H1 (cell line): ENCODE measurements at regions not wholly inside any gene's neighbourhood (a gene's known extent, or its start where the extent isn't known, plus 50 kb on each side); places are given as distances from the start of the nearest gene placed in this dataset.

Experiments used
- ASH2L ChIP-seq: fragments of 200-600, 300-600 bp; sonication (generic); IDR thresholded peaks from one replicate; pipeline ENCODE4 v1.7.1; 2017; ENCODE audit warnings: low read length
- FOSL1 ChIP-seq: IDR thresholded peaks from 2 replicates; pipeline ENCODE4 v1.6.1; 2011; ENCODE audit warnings: mild to moderate bottlenecking, low read depth, low read length, moderate library complexity; ENCODE audit not compliant: insufficient read depth
- JUN ChIP-seq: IDR thresholded peaks from 2 replicates; pipeline ENCODE4 v1.6.1; 2011; ENCODE audit warnings: low read depth, mild to moderate bottlenecking, improper control_type of control experiment, low read length
- JUND ChIP-seq: IDR thresholded peaks from 2 replicates; pipeline ENCODE4 v1.6.1; 2011; ENCODE audit warnings: mild to moderate bottlenecking, improper control_type of control experiment, low read length
- KDM5A ChIP-seq: fragments of 200-600 bp; IDR thresholded peaks from 2 replicates; pipeline ENCODE4 v1.7.1; 2012; ENCODE audit warnings: mild to moderate bottlenecking, low read length, inconsistent platforms, mixed read lengths
- POLR2A ChIP-seq, 2 experiments: IDR thresholded peaks; 1 replicate in 1 of 2; 2 replicates in 1 of 2; pipeline ENCODE4 v1.6.1; 2011; ENCODE audit warnings: low read depth in 2 of 2, low read length in 2 of 2, mild to moderate bottlenecking in 2 of 2; ENCODE audit errors: control extremely low read depth in 1 of 2
- SP4 ChIP-seq: IDR thresholded peaks from 2 replicates; pipeline ENCODE4 v1.6.1; 2012; ENCODE audit warnings: low read length, inconsistent platforms

GRCh38 chr12:74871817-74872216 lies 334.2 kb downstream of the ATXN7L3B start (continued):
- TF ChIP-seq JUND, result no peak
- no peak for TF ChIP-seq FOSL1
- no peak for TF ChIP-seq KDM5A
- TF ChIP-seq SP4, result no peak
- TF ChIP-seq ASH2L, result no peak
- TF ChIP-seq JUN, result no peak
- no peak for TF ChIP-seq POLR2A (IDR thresholded peaks at IDR 0.05; ENCODE audit: control extremely low read depth in 1 of 2, low read depth in 2 of 2, low read length in 2 of 2)
